ENCODE measurements at regions not wholly inside any gene's neighbourhood (a gene's known extent, or its start where the extent isn't known, plus 50 kb on each side); places are given as distances from the start of the nearest gene placed in this dataset.

- Histone ChIP-seq H3K23ac (ENCODE audit: insufficient read length) (no peak overlapping the region), H3K27ac (ENCODE audit: low read depth, low read length) (no peak overlapping the region), H3K23me2 (ENCODE audit: low read depth, low read length) (no peaks in the 10 kb centered on the region; the same call in 1 of the 2 replicates), H4K8ac (ENCODE audit: extremely low read depth, insufficient read depth, low read length) (no peak overlapping the region), H2AK5ac (ENCODE audit: low read depth, low read length) (no peak overlapping the region), H2BK5ac (ENCODE audit: low read depth, low read length) (no peak overlapping the region), H2BK15ac (ENCODE audit: low read length) (no peak overlapping the region), H3K56ac (replicated peaks; ENCODE audit: insufficient read length, low read depth, low read length) (no peak overlapping the region), H3K27me3 (replicated peaks in 1 of 4; ENCODE audit: control insufficient read depth in 3 of 4, extremely low read depth in 1 of 4, insufficient read depth in 3 of 4, low read length in 3 of 4) (no peaks in the 10 kb centered on the region), H4K5ac (ENCODE audit: insufficient read length, low read depth, low read length) (no peak overlapping the region), H3K4me3 (ENCODE audit: extremely low read depth in 1 of 4, insufficient read depth in 2 of 4, low read depth in 3 of 4, low read length in 4 of 4) (no peak overlapping the region), H3K14ac (ENCODE audit: insufficient read length) (no peak overlapping the region), H3K36me3 (ENCODE audit: control insufficient read depth in 2 of 4, insufficient read depth in 4 of 4, low read length in 3 of 4) (no peaks in the 10 kb centered on the region), H4K91ac (replicated peaks; ENCODE audit: insufficient read length, low read length) (no peak overlapping the region), H3K79me2 (ENCODE audit: control insufficient read depth in 1 of 2, insufficient read depth in 2 of 2, low read length in 2 of 2) (no peaks in the 10 kb centered on the region), H3K4me2 (ENCODE audit: insufficient read depth in 1 of 2, low read depth in 2 of 2, low read length in 2 of 2) (no peak overlapping the region), H3K9ac (replicated peaks in 1 of 4; ENCODE audit: extremely low read depth in 1 of 4, low read depth in 3 of 4, low read length in 3 of 4) (no peak overlapping the region), H2AFZ (ENCODE audit: low read length) (no peak overlapping the region), H2BK20ac (ENCODE audit: low read length) (no peak overlapping the region), H3K9me3 (ENCODE audit: insufficient read depth in 2 of 2, low read depth in 1 of 2, low read length in 1 of 2) (no peaks in the 10 kb centered on the region), H3K18ac (ENCODE audit: extremely low read depth, low read length) (no peak overlapping the region), H3K4me1 (replicated peaks in 1 of 4; ENCODE audit: control insufficient read depth in 3 of 4, insufficient read depth in 4 of 4, low read length in 3 of 4) (no peaks in the 10 kb centered on the region), H4K20me1 (replicated peaks in 1 of 2; ENCODE audit: control insufficient read depth in 1 of 2, insufficient read depth in 2 of 2, low read length in 2 of 2) (no peaks in the 10 kb centered on the region), H2BK120ac (replicated peaks; ENCODE audit: low read depth, low read length) (no peak overlapping the region), H2BK12ac (ENCODE audit: low read depth, low read length) (no peak overlapping the region), H3K4ac (replicated peaks; ENCODE audit: insufficient read length, low read depth, low read length) (no peak overlapping the region), H3K79me1 (ENCODE audit: low read depth, low read length) (no peaks in the 10 kb centered on the region)
- POLR2A ChIA-PET (ENCODE audit: partially characterized antibody) = no interaction called here
- FAIRE-seq (no peak), DNase-seq (ENCODE audit: low read depth in 1 of 2, low spot score in 2 of 2) (no peak)
- CTCF ChIA-PET (ENCODE audit: partially characterized antibody) = no interaction called here
- no peak for TF ChIP-seq CHD2 (IDR thresholded peaks at IDR 0.05; ENCODE audit: low read length)
Observed at GRCh38 chr2:164243315-164243714, 378.0 kb downstream of the GRB14 start.

All from H1 (cell line).